ENCODE measurements at regions not wholly inside any gene's neighbourhood (a gene's known extent, or its start where the extent isn't known, plus 50 kb on each side); places are given as distances from the start of the nearest gene placed in this dataset.

GRCh38 chr13:105991622-105992277 lies 543.7 kb downstream of the EFNB2 start:
- H3K27ac Mint-ChIP-seq, result no peak overlapping the region

GRCh38 chr13:105991131-105991530 lies 544.3 kb downstream of the EFNB2 start:
- no peak overlapping the region for H3K4me3 Mint-ChIP-seq
- H3K4me1 Mint-ChIP-seq, result no peaks in the 10 kb centered on the region
- H3K9me3 Mint-ChIP-seq, result peaks cover 0 to 9% (median 1%) of the 10 kb centered on the region in 6 donors
- H3K27me3 Mint-ChIP-seq (ENCODE audit: low read depth in 3 of 3), result peaks cover 0 to 3% (median 0%) of the 10 kb centered on the region in 3 donors
- H3K27ac Mint-ChIP-seq, result no peak overlapping the region
- H3K36me3 Mint-ChIP-seq, result no peaks in the 10 kb centered on the region
- no peak for DNase-seq

More at GRCh38 chr13:105991622-105992277, 543.7 kb downstream of the EFNB2 start:
- DNase-seq, result no peak
- no peak overlapping the region for H3K4me3 Mint-ChIP-seq
- H3K9me3 Mint-ChIP-seq, result peaks cover 0 to 11% (median 1%) of the 10 kb centered on the region in 6 donors
- H3K4me1 Mint-ChIP-seq, result no peaks in the 10 kb centered on the region
- no peaks in the 10 kb centered on the region for H3K36me3 Mint-ChIP-seq
- peaks cover 0 to 7% (median under 1%) of the 10 kb centered on the region in 3 donors for H3K27me3 Mint-ChIP-seq (ENCODE audit: low read depth in 3 of 3)

GRCh38 chr13:105990256-105990958 lies 545.1 kb downstream of the EFNB2 start:
- Mint-ChIP-seq H3K9me3 (peaks cover 0 to 9% (median under 1%) of the 10 kb centered on the region in 6 donors), H3K27ac (no peak overlapping the region), H3K4me1 (no peaks in the 10 kb centered on the region), H3K4me3 (no peak overlapping the region), H3K27me3 (ENCODE audit: low read depth in 3 of 3) (peaks cover 0 to 3% (median 0%) of the 10 kb centered on the region in 3 donors), H3K36me3 (no peaks in the 10 kb centered on the region)
- no peak for DNase-seq

GRCh38 chr13:105984646-105985045 lies 550.8 kb downstream of the EFNB2 start:
- DNase-seq, result no peak
- H3K27ac Mint-ChIP-seq, result no peak overlapping the region
- no peaks in the 10 kb centered on the region for H3K36me3 Mint-ChIP-seq
- H3K9me3 Mint-ChIP-seq, result peaks cover 0 to 5% (median under 1%) of the 10 kb centered on the region in 6 donors
- H3K4me3 Mint-ChIP-seq, result no peak overlapping the region
- no peaks in the 10 kb centered on the region for H3K4me1 Mint-ChIP-seq
- H3K27me3 Mint-ChIP-seq (ENCODE audit: low read depth in 3 of 3), result peaks cover 0 to 6% (median 0%) of the 10 kb centered on the region in 3 donors

GRCh38 chr13:105984236-105984635 lies 551.2 kb downstream of the EFNB2 start:
- peaks cover 0 to 6% (median 0%) of the 10 kb centered on the region in 3 donors for H3K27me3 Mint-ChIP-seq (ENCODE audit: low read depth in 3 of 3)
- no peak overlapping the region for H3K27ac Mint-ChIP-seq
- no peak overlapping the region for H3K4me3 Mint-ChIP-seq
- no peaks in the 10 kb centered on the region for H3K4me1 Mint-ChIP-seq
- DNase-seq, result no peak
- peaks cover 0 to 5% (median under 1%) of the 10 kb centered on the region in 6 donors for H3K9me3 Mint-ChIP-seq
- no peaks in the 10 kb centered on the region for H3K36me3 Mint-ChIP-seq

GRCh38 chr13:105982219-105982930 lies 553.1 kb downstream of the EFNB2 start:
- no peak for DNase-seq
- Mint-ChIP-seq H3K4me1 (no peaks in the 10 kb centered on the region), H3K27ac (no peak overlapping the region), H3K27me3 (ENCODE audit: low read depth in 3 of 3) (peaks cover 0 to 3% (median 0%) of the 10 kb centered on the region in 3 donors), H3K4me3 (no peak overlapping the region), H3K9me3 (peaks cover 0 to 5% (median 0%) of the 10 kb centered on the region in 6 donors), H3K36me3 (no peaks in the 10 kb centered on the region)

GRCh38 chr13:105979131-105980011 lies 556.1 kb downstream of the EFNB2 start:
- H3K9me3 Mint-ChIP-seq, result peaks cover 0 to 7% (median 1%) of the 10 kb centered on the region in 6 donors
- no peak for DNase-seq
- no peak overlapping the region for H3K27ac Mint-ChIP-seq
- H3K4me3 Mint-ChIP-seq, result no peak overlapping the region
- no peaks in the 10 kb centered on the region for H3K36me3 Mint-ChIP-seq
- H3K4me1 Mint-ChIP-seq, result no peaks in the 10 kb centered on the region
- H3K27me3 Mint-ChIP-seq (ENCODE audit: low read depth in 3 of 3), result peaks cover 0 to 3% (median 2%) of the 10 kb centered on the region in 3 donors

- no peak for DNase-seq
- H3K36me3 Mint-ChIP-seq, result no peaks in the 10 kb centered on the region
- no peak overlapping the region for H3K27ac Mint-ChIP-seq
- H3K9me3 Mint-ChIP-seq, result peaks cover 0 to 7% (median 1%) of the 10 kb centered on the region in 6 donors
- H3K4me1 Mint-ChIP-seq, result no peaks in the 10 kb centered on the region
- H3K27me3 Mint-ChIP-seq (ENCODE audit: low read depth in 3 of 3), result peaks cover 0 to 2% (median 0%) of the 10 kb centered on the region in 3 donors
- H3K4me3 Mint-ChIP-seq, result no peak overlapping the region
These were observed 561.1 kb downstream of the EFNB2 start for GRCh38 chr13:105974380-105974779.

GRCh38 chr13:105972811-105973590 lies 562.5 kb downstream of the EFNB2 start:
- Mint-ChIP-seq H3K36me3 (no peaks in the 10 kb centered on the region), H3K27me3 (ENCODE audit: low read depth in 3 of 3) (peaks cover 0 to 2% (median 0%) of the 10 kb centered on the region in 3 donors), H3K27ac (no peak overlapping the region), H3K4me3 (no peak overlapping the region), H3K9me3 (peaks cover 0 to 7% (median 1%) of the 10 kb centered on the region in 6 donors), H3K4me1 (no peaks in the 10 kb centered on the region)
- DNase-seq, result no peak

- peaks cover 0 to 2% (median 0%) of the 10 kb centered on the region in 3 donors for H3K27me3 Mint-ChIP-seq (ENCODE audit: low read depth in 3 of 3)
- no peak for DNase-seq
- H3K36me3 Mint-ChIP-seq, result no peaks in the 10 kb centered on the region
- H3K4me1 Mint-ChIP-seq, result no peaks in the 10 kb centered on the region
- no peak overlapping the region for H3K27ac Mint-ChIP-seq
- no peak overlapping the region for H3K4me3 Mint-ChIP-seq
- H3K9me3 Mint-ChIP-seq, result peaks cover 0 to 6% (median 2%) of the 10 kb centered on the region in 6 donors
These were observed 563.1 kb downstream of the EFNB2 start for GRCh38 chr13:105972306-105972721.

- Mint-ChIP-seq H3K27ac (no peak overlapping the region), H3K4me3 (no peak overlapping the region), H3K4me1 (no peaks in the 10 kb centered on the region), H3K27me3 (ENCODE audit: low read depth in 3 of 3) (peaks cover 0 to 4% (median 0%) of the 10 kb centered on the region in 3 donors), H3K36me3 (no peaks in the 10 kb centered on the region), H3K9me3 (peaks cover 0 to 6% (median 2%) of the 10 kb centered on the region in 6 donors)
- DNase-seq, result no peak
These were observed 563.7 kb downstream of the EFNB2 start for GRCh38 chr13:105971738-105972137.

- Mint-ChIP-seq H3K9me3 (peaks cover 0 to 6% (median 2%) of the 10 kb centered on the region in 6 donors), H3K4me3 (no peak overlapping the region), H3K27me3 (ENCODE audit: low read depth in 3 of 3) (peaks cover 0 to 4% (median 0%) of the 10 kb centered on the region in 3 donors), H3K27ac (no peak overlapping the region), H3K36me3 (no peaks in the 10 kb centered on the region), H3K4me1 (no peaks in the 10 kb centered on the region)
- DNase-seq, result no peak
These were observed 564.1 kb downstream of the EFNB2 start for GRCh38 chr13:105971312-105971711.
